ELF-1 (cell line): ENCODE measurements at regions not wholly inside any gene's neighbourhood (a gene's known extent, or its start where the extent isn't known, plus 50 kb on each side); places are given as distances from the start of the nearest gene placed in this dataset.
A peak's percentile ranks its signal among the peaks of the same experiment; 100 is the strongest.

Source experiments
- DNase-seq: peaks from one replicate; pipeline ENCODE4 v3.0.0-alpha.2; 2016; ENCODE audit warnings: low read depth, low spot score

DNA sequence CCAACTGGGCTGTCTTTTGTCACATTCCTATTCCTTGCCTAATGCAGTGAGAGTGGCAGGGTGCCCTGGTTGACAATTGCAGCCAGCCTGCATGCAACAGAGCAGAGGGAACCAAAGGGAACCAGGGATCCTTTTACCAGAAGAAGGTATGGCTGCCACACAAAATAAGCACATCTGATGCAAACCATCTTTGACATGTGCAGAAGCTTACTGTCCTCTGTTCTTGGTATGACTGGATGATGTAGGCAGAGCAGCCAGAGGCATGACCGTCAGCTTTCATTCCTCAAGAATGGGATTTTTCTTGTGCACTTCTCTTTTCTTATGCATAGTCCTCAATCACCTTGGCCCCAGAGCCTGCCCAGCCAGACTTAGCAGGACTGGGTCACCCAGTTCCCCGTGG lies 116.1 kb downstream of the UQCRFS1 start:
- no peak for DNase-seq

DNA sequence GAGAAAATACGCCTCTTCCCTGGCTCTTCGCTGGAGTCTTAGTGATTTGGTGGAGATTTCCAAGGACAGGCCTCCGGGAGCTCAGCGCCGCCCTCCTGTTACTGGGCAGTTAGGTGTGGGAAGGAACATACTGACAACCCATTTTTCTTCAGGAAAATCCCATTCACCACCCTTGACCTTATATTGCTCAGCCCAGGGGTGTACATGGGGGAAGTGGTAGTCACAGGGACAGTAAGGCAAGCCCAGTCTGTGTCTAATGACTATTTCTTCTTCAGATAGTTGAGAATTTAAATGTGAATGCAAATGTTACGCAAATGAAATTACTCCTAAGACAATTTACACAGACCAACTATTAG lies 119.4 kb downstream of the UQCRFS1 start:
- no peak for DNase-seq

DNA sequence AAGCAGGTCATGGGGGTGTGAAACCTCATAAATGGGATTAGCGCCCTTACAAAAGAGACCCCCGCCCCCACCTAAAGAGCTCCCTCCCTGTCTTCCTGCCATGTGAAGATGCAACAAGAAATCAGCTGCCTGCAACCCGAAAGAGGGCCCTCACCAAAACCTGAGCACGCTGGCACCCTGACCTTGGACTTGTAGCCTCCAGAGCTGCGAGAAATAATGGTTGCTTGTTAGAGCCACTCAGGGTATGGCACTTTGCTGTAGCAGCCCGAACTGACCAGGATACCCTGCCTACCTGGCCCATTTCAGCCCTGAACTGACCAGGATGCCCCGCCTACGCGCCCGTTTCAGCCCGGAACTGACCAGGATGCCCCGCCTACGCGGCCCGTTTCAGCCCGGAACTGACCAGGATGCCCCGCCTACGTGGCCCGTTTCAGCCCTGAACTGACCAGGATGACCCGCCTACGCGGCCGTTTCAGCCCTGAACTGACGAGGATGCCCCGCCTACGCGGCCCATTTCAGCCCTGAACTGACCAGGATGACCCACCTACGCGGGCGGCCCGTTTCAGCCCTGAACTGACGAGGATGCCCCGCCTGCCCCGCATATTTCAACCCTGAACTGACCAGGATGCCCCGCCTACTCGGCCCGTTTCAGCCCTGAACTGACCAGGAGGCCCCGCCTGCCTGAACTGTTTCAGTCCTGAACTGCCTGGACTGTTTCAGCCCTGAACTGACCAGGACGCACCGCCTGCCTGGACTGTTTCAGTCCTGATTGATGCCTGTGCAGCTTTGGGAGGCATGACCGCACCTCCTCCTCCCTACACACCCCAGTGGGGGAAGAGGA lies 120.0 kb downstream of the UQCRFS1 start:
- no peak for DNase-seq

DNA sequence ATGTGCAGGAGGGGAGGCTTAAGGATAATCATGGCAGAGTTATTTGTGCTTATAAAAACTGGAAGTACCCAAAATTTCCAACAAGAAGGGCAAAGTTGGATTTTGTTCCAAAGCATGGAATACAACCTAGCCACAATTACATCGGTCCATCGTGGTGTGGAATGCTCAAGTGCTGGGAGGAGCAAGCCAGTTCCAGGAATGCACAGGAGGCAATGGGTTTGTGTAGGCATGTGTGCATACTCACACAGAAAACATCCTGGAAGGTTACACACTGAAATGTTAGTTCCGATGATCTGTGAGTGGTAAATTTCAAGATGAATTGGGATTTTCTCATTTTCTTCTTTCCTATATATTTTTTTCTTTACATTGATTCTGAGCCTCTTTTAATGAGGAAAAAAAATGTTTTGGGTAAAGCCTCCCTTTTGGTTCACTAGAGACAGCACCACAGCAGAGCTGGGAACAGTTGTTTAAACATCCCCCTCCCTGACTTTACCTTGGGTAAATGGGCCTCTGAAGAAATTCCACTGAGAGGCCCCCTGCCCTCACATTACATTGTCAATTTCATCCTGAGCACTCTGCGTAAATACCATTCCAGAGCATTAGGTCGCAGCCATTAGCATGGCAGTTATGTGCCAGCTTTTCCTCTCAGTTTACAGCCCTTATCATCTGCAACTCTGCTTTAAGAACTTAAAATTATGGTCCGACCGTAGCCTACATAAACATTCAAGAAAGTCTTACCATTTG lies 122.0 kb downstream of the UQCRFS1 start:
- DNase-seq = no peak

DNA sequence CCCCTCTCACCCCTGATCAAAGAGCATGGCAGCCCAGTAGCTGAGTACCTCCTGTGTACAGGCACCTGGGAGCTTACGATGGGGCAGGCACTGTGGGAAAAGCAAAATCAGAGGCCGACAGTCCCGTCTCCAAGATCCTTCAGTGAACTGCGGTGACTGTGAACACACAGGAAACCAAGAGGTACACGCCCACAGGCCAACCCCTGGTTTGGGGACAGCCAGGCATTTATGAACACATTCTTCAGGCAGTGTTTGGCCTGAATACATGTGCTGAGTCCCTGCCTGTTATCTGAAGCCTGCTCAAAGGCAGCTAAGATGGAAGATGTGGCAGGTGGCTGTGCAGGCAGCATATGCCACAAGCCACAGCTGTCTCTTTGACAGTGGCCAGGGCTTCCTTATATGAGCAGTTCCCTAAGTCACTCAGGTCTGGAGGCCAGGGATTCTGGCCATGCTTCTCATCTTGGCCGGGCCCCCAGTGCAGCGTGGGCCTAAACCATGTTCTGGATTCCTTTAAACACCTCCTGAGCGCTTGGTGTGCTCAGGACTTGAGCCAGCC lies 123.6 kb downstream of the UQCRFS1 start:
- no peak for DNase-seq

DNA sequence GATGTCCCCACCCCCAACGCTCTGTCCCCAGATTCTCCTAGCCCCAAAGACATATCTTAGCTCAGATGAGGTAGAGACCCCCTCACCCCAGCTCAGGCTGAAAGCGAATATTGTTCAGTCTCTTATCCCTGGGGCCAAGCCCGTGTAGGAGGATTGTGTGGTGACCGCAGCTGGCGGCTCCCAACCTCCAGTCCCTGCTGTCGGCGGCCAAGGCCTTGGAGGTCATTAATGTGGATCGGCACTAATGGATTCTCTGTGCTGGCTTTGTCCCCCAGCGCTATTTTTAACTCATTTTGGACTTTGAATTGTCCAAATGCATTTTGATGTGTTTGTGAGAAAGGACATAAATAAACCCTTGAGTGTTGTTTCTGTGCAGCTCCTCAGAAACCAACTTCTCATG lies 124.2 kb downstream of the UQCRFS1 start:
- DNase-seq = no peak

DNA sequence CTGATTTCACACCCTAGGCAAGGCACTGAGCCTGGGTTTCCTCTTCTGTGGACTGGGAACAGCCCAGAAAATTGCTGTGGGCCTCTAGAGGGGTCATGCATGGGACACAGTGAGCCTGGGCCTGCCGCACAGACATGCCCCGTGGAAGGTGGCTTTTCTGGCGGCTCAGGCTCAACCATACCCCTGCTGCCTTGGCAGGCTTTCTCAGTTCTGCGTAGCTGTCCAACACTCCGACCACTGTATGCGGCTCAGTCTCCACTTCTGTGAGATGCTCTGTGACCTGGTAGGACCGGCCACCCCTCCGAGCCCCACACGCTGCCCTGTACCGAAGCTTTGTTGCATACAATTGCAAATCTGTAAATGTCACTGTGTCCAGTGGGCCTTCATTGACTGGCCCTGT lies 126.3 kb downstream of the UQCRFS1 start:
- no peak for DNase-seq

DNA sequence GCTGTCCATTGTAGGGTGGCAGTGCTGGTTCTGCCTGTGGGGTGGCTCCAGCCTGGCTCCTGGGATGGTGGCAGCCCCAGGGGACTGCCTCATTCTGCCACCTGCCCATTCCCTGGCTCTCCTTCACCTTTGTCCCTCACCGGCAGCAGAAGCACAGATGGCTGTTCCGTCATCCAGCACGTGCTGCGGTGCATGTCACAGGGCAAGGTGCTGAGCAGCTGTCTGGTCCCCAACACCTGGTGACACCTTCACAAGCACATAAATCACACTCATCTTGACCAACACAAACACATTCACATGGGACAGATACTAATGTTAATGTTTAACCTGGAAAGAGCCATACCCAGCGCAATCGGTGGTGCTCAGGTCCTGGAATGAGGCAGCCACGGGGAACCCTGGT lies 126.8 kb downstream of the UQCRFS1 start:
- no peak for DNase-seq

DNA sequence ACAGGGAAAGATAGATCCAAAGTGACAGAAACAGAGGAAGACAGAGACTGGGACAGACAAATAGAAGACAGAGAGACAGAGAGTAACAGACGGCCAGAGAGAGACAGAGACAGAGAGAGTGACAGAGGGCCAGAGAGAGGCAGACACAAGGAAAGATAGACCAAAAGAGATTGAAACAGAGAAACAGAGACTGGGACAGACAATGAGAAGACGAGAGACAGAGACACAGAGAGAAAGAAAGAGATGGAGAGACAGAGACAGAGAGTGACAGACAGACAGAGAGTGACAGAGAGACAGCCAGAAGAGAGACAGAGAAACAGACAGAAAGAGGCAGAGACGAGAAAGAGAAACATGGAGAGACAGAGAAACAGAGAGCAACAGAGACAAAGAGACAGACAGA lies 127.3 kb downstream of the UQCRFS1 start:
- DNase-seq = no peak

DNA sequence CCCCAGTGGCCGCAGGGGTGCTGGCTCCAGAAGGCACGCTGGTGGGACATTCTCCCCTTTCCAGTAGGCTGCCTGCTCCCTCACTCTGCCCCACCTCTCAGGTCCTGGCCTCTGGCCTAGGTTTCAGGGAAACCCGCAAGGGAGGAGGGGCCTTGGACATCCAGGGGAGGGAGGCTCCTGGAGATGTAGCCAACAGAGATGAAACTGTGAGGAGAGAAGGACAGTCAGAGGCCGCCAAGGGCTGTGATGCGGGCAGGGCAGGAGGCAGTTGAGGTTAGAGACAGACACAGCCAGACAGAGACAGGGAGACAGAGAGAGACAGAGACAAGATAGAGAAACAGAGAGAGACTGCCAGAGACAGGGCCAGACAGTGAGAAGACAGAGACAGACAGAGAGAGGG lies 127.7 kb downstream of the UQCRFS1 start:
- DNase-seq = no peak

DNA sequence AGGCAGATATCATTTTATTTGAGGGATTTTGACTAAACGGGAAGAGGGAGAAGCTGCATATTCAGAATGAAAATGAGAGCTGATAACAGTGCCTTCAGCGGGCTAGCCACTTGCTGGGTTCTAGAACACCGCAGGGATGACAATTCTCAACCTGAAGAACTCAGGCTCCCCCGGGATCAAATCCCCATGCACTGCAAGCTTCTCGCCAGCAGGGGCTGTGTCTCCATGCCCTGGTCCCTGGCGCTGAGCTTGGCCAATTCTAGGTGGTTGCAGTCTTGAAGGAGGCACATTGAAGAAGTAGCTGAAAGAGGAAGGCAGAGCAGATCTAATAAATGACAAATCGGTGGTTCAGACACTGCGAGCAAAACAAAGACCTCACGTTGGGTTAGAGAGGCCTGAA lies 128.7 kb downstream of the UQCRFS1 start:
- DNase-seq = peak; percentile 50

DNA sequence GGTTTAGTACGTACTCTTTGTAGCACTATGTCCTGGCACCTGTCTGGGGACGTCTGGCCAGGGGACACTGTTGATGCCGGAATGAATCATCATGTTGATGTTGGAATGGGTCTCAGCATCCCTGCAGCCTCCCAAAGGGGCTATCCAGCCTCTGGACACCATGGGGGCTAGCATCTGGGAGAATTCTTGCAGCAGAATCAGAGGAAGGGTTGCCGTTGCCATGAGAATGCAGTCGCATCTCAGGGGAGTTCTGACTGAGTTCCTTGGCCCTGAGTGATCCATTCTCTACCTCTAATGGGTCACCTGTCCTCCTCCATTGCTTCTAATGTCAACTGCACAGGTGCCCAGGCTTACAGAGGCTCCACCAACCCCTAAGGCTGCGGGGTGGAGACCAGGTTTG lies 129.1 kb downstream of the UQCRFS1 start:
- no peak for DNase-seq

DNA sequence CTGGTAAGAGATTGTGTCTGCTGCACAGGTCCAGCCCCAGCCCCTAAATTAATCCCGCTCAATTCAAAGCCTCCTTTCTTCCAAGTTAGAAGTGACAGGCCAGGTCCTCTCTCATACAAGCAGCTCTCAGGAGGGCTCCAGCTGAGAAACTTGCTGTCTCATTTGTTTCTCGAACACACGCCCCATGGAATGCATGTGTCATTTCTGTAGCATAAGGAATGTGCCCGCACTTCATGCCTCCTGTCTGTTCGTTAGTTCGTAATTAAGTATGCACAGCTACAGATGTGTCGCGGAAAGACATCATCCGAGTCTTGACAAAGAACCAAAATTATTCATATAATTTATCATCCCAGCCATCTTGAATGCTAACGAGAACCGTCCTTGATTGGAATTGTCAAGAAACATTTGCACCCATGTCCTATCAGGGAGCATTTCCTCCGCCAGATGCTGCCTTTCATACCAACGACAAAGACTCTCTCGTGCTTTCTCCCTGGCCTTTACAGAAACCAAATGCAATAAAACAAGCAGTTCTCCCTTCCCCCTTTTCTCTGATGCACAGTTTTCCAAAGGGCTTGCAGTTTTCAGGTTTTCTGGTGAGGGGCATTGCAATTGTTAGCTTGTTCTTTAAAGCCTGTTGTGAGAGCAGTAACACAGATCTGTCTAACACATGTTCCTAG lies 133.5 kb downstream of the UQCRFS1 start:
- DNase-seq = no peak

DNA sequence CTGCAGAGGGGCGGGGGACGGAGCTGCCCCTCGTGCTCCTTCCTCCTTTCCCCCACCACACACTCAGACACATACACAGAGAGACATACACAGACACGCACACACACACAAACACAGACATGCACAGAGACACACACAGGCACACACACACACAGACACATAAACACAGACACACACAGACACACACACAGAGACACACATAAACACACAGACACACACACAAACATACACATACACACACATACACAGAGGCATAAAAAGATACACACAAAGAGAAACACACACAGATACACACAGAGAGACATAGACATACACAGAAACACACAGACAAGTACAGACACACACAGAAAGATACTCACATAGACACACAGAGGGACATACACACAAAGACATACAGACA lies 136.0 kb downstream of the UQCRFS1 start:
- DNase-seq = no peak

DNA sequence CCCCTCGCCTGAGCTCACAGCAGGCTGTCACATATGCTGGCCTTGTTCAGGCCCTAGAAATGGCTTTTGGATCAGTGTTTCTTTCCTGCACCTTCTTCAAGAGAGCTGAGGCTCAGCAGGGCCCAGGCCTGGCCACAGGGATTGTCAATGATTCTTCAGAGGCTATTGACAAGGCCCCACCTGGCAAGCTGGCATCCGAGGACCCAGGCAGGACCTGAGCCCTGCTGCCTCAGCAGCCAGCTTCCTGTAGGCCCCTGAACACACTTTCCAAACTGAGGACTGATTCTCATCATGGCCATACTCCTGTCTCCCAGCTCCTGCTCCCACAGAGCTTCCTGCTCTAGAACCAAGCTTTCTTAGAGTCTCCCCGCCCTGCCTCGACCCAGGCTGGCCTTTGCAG lies 136.8 kb downstream of the UQCRFS1 start:
- no peak for DNase-seq

DNA sequence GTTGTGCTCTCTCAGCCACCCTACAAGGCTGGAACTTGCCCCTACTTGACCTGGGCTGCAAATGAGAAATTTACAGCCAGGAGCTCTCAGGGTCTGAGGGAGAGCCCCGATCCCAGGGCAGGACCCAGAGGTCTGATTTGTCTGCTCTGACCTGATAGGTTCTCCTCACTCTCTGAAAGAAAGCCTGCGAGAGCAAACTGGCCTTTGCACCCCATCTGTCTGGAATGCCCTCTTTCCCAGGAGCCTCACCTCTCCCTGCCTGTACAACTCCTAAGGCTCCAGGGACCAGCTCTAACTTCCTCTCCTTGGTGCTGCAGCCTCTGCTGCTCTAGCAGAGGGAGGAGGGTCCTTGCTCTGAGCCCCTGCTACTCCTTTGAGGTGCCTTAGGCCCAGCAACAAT lies 137.8 kb downstream of the UQCRFS1 start:
- DNase-seq = no peak

DNA sequence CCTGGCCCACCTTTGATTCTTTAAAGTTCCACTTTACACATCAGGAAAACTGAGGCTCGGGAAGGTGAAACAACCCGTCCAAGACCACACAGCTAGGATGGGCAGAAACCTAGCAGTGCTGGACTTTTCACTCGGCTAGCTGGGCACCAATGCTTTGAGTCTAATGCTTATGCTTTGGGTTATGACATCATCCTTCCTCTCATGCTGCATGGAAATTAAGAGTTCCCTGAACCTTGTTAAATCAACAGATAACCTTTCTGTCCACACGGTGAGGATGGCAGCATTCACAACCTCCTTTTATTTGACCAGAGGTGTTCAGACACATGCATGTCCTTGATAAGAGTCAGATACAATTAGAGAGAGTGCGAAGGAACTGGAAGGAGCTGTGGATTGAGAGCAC lies 138.4 kb downstream of the UQCRFS1 start:
- no peak for DNase-seq

DNA sequence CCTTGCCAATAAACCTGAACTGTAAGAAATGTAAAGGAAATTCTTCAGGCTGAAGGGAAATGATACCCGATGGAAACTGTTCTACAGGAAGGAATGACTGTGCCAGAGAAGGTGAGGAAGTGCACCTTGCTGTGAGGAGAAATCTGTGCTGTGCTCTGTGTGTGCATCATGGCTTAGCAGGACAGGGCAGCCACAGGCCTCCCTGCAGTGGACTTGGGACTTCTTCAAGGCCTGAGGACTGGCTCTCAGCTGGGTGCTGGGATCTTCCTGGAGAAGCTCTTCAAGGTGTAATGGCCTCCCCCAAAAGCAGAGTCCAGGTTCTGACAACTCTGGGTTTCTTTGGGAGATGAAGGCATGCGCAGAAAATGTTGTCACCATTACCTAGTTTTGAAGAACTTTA lies 145.1 kb downstream of the UQCRFS1 start:
- no peak for DNase-seq

DNA sequence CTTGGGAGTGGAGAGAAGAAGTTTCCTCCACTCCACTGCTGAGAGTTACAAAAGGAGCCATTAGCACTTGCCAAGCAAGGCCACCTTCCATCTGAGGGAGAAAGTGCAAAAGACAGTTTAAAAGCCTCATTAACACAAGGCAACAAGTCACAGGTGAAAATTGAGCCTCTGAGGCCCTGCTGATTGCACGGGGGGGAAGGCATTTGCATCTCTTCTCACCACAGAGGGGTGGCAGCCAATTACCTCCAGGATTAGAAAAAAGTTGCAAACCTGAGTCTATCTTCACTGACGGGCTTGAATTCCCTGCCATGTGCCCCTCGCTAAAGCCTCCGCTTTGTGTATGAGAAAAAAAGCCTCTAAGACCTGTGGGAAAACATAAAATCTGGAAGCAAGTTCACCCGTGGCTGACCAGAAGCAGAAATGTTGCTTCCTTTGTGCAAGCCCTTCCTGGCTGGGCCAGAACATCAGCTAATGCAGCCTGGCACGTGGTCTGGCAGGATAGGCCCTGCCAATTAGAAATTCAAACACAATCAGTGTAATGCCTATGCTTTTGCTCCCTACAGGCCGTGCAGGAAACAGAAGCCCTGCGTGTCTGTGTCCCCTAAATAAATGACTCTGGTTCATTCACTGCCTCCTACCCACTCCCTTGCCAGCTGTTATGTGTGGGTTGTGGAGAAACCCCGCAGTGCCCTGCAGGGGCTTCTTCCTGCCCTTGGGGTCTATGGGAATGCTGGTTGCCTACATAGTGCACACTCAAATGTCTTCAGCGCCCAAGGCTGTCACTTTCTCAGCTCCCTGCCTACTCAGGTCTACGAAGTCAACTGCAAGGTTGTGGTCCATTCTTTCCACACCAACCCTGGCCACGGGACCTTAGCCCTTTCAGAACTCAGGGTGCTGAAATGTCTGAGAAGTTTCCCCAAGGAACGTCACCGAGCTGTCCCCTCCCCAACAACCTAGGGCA lies 150.2 kb downstream of the UQCRFS1 start:
- DNase-seq = peak; percentile 39

DNA sequence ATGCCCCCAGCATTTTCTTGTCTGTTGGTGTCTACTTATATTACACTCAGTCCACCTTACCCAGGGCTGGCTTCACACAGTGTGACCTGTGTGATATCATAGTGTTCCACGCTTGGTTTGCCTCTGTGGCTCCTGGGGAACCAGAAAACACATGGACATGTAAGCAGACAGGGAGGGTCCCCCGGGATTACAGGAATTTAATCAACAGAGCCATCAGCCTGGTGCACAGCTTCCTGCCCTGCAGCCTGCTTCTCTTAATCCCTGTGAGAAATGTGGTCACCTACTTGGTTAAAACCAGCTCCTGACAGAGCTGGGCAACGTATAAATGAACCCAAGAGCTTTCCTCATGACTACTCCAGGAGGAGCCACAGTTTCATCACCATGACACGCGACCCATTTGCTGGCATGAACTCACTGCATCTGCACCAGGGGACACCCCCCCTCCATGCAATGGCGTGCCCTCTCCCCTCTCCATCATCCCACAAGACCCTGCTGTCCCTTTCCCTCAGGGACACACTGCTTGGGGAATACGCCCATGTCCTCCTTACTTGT lies 152.1 kb downstream of the UQCRFS1 start:
- DNase-seq = no peak

DNA sequence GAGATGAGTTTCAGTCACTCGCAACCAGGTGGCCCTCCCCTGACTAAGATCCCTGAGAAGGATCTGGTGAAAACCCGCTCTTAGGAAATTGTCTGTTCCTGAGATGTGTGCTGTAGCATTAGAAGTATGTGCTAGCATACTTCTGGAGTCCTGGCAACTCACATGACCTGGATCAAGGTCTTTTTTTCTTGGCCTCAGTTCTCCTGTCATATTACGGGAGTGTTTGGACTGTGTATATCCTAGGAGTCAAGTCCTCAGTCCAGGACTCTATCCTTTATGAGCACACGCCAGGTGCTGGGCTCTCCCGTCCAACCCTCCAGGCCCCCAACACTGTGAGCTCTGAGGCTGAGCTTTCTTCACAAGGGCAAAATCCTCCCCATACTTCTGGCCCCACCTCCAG lies 156.4 kb downstream of the UQCRFS1 start:
- DNase-seq = no peak
